ENCODE measurements at regions not wholly inside any gene's neighbourhood (a gene's known extent, or its start where the extent isn't known, plus 50 kb on each side); places are given as distances from the start of the nearest gene placed in this dataset.

- Histone ChIP-seq H3K27ac (no peak overlapping the region), H3K9ac (ENCODE audit: insufficient read length) (no peak overlapping the region), H3K9me3 (ENCODE audit: low read depth, low read length) (no peaks in the 10 kb centered on the region), H3K36me3 (ENCODE audit: insufficient read depth, low read length) (no peaks in the 10 kb centered on the region), H3K4me3 (no peak overlapping the region)
- TF ChIP-seq EZH2 (IDR thresholded peaks at IDR 0.05): no peak
- no peak for TF ChIP-seq FOXP2 (optimal IDR thresholded peaks at IDR 0.05; ENCODE audit: control extremely low read depth, extremely low read length, insufficient read depth)
- no peak for TF ChIP-seq POLR2AphosphoS5 (IDR thresholded peaks at IDR 0.05; ENCODE audit: borderline replicate concordance, low read depth, low read length)
- DNase-seq (ENCODE audit: low read depth, low spot score): no peak
These were observed 68.0 kb upstream of the MAF start for GRCh38 chr16:79668502-79668901.

- TF ChIP-seq EZH2 (IDR thresholded peaks at IDR 0.05): no peak
- no peak for TF ChIP-seq FOXP2 (optimal IDR thresholded peaks at IDR 0.05; ENCODE audit: control extremely low read depth, extremely low read length, insufficient read depth)
- TF ChIP-seq POLR2AphosphoS5 (IDR thresholded peaks at IDR 0.05; ENCODE audit: borderline replicate concordance, low read depth, low read length): no peak
- Histone ChIP-seq H3K9me3 (ENCODE audit: low read depth, low read length) (no peaks in the 10 kb centered on the region), H3K27ac (no peak overlapping the region)
These were observed 65.4 kb upstream of the MAF start for GRCh38 chr16:79665970-79666369.

DNA sequence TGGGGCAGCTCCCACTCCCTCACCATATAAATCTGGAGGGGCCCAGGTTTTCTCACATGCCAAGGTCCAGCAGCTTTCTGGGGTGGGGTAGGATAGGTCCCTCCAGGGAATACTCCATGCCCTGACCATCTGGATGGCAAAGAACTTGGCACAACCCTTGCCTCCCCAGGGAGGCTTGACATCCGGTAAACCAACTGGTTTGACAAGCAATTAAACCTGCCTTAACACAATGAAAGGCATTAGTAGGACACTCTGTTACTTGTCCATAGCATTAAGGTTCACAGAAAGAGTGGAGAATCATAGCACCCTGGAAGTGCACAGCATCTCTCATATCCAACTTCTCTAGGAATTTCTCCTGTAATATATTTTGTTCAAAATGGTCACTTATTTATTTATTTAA is 63.9 kb upstream of the MAF start:
- no peaks in the 10 kb centered on the region for H3K9me3 ChIP-seq (ENCODE audit: low read depth, low read length)
- DNase-seq (ENCODE audit: low read depth, low spot score): no peak
- no peaks in the 10 kb centered on the region for H3K36me3 ChIP-seq (ENCODE audit: insufficient read depth, low read length)
- no peak overlapping the region for H3K4me3 ChIP-seq
- H3K27ac ChIP-seq: no peak overlapping the region
- H3K9ac ChIP-seq (ENCODE audit: insufficient read length): no peak overlapping the region
- TF ChIP-seq EZH2 (IDR thresholded peaks at IDR 0.05): no peak
- TF ChIP-seq POLR2AphosphoS5 (IDR thresholded peaks at IDR 0.05; ENCODE audit: borderline replicate concordance, low read depth, low read length): no peak
- no peak for TF ChIP-seq FOXP2 (optimal IDR thresholded peaks at IDR 0.05; ENCODE audit: control extremely low read depth, extremely low read length, insufficient read depth)

More at GRCh38 chr16:79665970-79666369, 65.4 kb upstream of the MAF start:
- no peak for DNase-seq (ENCODE audit: low read depth, low spot score)
- H3K36me3 ChIP-seq (ENCODE audit: insufficient read depth, low read length): no peaks in the 10 kb centered on the region
- no peak overlapping the region for H3K9ac ChIP-seq (ENCODE audit: insufficient read length)
- H3K4me3 ChIP-seq: no peak overlapping the region

GRCh38 chr16:79662669-79663313 is 62.3 kb upstream of the MAF start:
- Histone ChIP-seq H3K27ac (no peak overlapping the region), H3K4me3 (no peak overlapping the region), H3K9ac (ENCODE audit: insufficient read length) (no peak overlapping the region), H3K9me3 (ENCODE audit: low read depth, low read length) (no peaks in the 10 kb centered on the region), H3K36me3 (ENCODE audit: insufficient read depth, low read length) (no peaks in the 10 kb centered on the region)
- TF ChIP-seq EZH2 (IDR thresholded peaks at IDR 0.05) (no peak), POLR2AphosphoS5 (IDR thresholded peaks at IDR 0.05; ENCODE audit: borderline replicate concordance, low read depth, low read length) (no peak), FOXP2 (optimal IDR thresholded peaks at IDR 0.05; ENCODE audit: control extremely low read depth, extremely low read length, insufficient read depth) (no peak)
- DNase-seq (ENCODE audit: low read depth, low spot score): no peak

DNA sequence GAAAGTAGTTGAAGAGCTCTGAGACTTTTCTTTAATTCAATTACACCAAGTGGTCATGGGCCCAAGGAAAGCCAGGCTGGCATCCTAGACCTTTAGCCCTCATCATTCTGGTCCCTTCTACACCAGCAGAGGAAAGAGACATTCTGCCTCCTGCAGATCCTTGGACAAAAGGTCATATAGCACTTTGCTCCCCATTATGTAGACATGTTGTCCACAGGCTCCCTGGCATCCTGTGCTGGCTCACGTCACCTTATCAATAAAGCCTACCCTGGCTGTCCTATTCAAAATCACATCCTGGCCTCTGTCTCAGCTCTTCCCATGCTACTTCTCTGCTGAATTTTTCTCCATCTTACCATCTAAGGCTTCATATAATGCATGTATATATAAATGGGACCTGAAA is 61.6 kb upstream of the MAF start:
- Histone ChIP-seq H3K9ac (ENCODE audit: insufficient read length) (no peak overlapping the region), H3K4me3 (no peak overlapping the region), H3K36me3 (ENCODE audit: insufficient read depth, low read length) (no peaks in the 10 kb centered on the region), H3K9me3 (ENCODE audit: low read depth, low read length) (no peaks in the 10 kb centered on the region), H3K27ac (no peak overlapping the region)
- no peak for DNase-seq (ENCODE audit: low read depth, low spot score)
- TF ChIP-seq EZH2 (IDR thresholded peaks at IDR 0.05) (no peak), FOXP2 (optimal IDR thresholded peaks at IDR 0.05; ENCODE audit: control extremely low read depth, extremely low read length, insufficient read depth) (no peak), POLR2AphosphoS5 (IDR thresholded peaks at IDR 0.05; ENCODE audit: borderline replicate concordance, low read depth, low read length) (no peak)

DNA sequence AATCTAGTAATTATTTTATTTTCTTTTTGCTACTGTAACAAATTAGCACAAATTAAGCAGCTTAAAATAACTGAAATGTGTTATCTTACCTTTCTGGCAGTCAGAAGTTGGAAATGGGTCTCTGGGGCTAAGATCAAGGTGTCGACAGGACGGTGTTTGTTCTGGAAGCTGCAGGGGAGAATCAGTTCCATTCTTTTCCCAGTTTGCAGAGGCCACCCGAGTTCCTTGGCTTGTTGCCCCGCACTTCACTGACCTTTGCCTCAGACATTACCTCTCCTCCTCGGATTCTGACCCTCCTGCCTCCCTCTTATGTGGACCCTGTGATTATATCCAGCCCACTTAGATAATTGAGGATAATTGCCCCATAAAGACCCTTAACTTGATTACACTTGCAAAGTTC is 61.0 kb upstream of the MAF start:
- TF ChIP-seq EZH2 (IDR thresholded peaks at IDR 0.05) (no peak), FOXP2 (optimal IDR thresholded peaks at IDR 0.05; ENCODE audit: control extremely low read depth, extremely low read length, insufficient read depth) (no peak), POLR2AphosphoS5 (IDR thresholded peaks at IDR 0.05; ENCODE audit: borderline replicate concordance, low read depth, low read length) (no peak)
- Histone ChIP-seq H3K36me3 (ENCODE audit: insufficient read depth, low read length) (no peaks in the 10 kb centered on the region), H3K4me3 (no peak overlapping the region)

DNA sequence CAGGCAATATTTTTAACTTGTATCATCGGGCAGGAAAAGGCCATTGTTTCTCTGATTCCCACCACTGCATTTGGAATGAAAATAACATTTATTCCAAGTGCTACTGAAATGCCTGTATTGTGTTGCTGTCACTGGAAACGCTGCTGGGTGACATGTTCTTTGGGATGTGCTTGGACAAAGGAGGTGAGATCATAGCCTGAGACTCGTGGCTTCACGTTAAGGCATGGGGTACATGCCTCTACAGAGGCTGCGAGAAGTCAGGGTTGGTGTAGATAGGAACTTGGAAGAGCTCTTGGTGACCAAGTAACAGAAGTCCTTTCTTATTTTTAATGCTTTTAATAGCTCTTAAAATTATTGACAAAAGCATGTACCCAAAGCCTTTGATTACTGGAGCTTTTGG is 58.8 kb upstream of the MAF start:
- H3K9ac ChIP-seq (ENCODE audit: insufficient read length): no peak overlapping the region
- no peak for DNase-seq (ENCODE audit: low read depth, low spot score)
- H3K4me3 ChIP-seq: no peak overlapping the region
- no peaks in the 10 kb centered on the region for H3K36me3 ChIP-seq (ENCODE audit: insufficient read depth, low read length)
- H3K27ac ChIP-seq: no peak overlapping the region
- no peak for TF ChIP-seq EZH2 (IDR thresholded peaks at IDR 0.05)
- no peak for TF ChIP-seq POLR2AphosphoS5 (IDR thresholded peaks at IDR 0.05; ENCODE audit: borderline replicate concordance, low read depth, low read length)
- TF ChIP-seq FOXP2 (optimal IDR thresholded peaks at IDR 0.05; ENCODE audit: control extremely low read depth, extremely low read length, insufficient read depth): no peak
- no peaks in the 10 kb centered on the region for H3K9me3 ChIP-seq (ENCODE audit: low read depth, low read length)

More for the DNA sequence above, 61.0 kb upstream of the MAF start:
- no peak for DNase-seq (ENCODE audit: low read depth, low spot score)
- Histone ChIP-seq H3K27ac (no peak overlapping the region), H3K9me3 (ENCODE audit: low read depth, low read length) (no peaks in the 10 kb centered on the region), H3K9ac (ENCODE audit: insufficient read length) (no peak overlapping the region)

- TF ChIP-seq EZH2 (IDR thresholded peaks at IDR 0.05) (no peak), POLR2AphosphoS5 (IDR thresholded peaks at IDR 0.05; ENCODE audit: borderline replicate concordance, low read depth, low read length) (no peak), FOXP2 (optimal IDR thresholded peaks at IDR 0.05; ENCODE audit: control extremely low read depth, extremely low read length, insufficient read depth) (no peak)
- no peak overlapping the region for H3K27ac ChIP-seq
- no peak for DNase-seq (ENCODE audit: low read depth, low spot score)
- H3K4me3 ChIP-seq: no peak overlapping the region
- no peaks in the 10 kb centered on the region for H3K9me3 ChIP-seq (ENCODE audit: low read depth, low read length)
- H3K36me3 ChIP-seq (ENCODE audit: insufficient read depth, low read length): no peaks in the 10 kb centered on the region
- no peak overlapping the region for H3K9ac ChIP-seq (ENCODE audit: insufficient read length)
These were observed 57.9 kb upstream of the MAF start for GRCh38 chr16:79658301-79659033.
